ENCODE measurements at regions not wholly inside any gene's neighbourhood (a gene's known extent, or its start where the extent isn't known, plus 50 kb on each side); places are given as distances from the start of the nearest gene placed in this dataset.
"Not testable (repeated sequence)": the region's sequence is repeated elsewhere in the genome, so short reads cannot be mapped to it uniquely, and the experiment has no call there.

GRCh38 chr17:20633268-20634059 is 53.9 kb downstream of the CDRT15L2 start:
- DNase-seq: not testable (repeated sequence)

- DNase-seq: not testable (repeated sequence)
These were observed 60.6 kb downstream of the CDRT15L2 start for GRCh38 chr17:20640147-20640546.

GRCh38 chr17:20646661-20647272 is 67.2 kb downstream of the CDRT15L2 start:
- not testable (repeated sequence) for DNase-seq

- not testable (repeated sequence) for DNase-seq
These were observed 69.7 kb downstream of the CDRT15L2 start for GRCh38 chr17:20649097-20649767.

- DNase-seq: not testable (repeated sequence)
These were observed 71.5 kb downstream of the CDRT15L2 start for GRCh38 chr17:20651022-20651421.

- DNase-seq: not testable (repeated sequence)
These were observed 72.2 kb downstream of the CDRT15L2 start for GRCh38 chr17:20651736-20652135.

GRCh38 chr17:20653391-20653790 is 73.9 kb downstream of the CDRT15L2 start:
- DNase-seq: not testable (repeated sequence)

GRCh38 chr17:20654114-20654513 is 74.6 kb downstream of the CDRT15L2 start:
- DNase-seq: not testable (repeated sequence)

- not testable (repeated sequence) for DNase-seq
These were observed 75.1 kb downstream of the CDRT15L2 start for GRCh38 chr17:20654575-20654974.

- not testable (repeated sequence) for DNase-seq
These were observed 85.8 kb downstream of the CDRT15L2 start for GRCh38 chr17:20665103-20665955.

- DNase-seq: not testable (repeated sequence)
These were observed 87.2 kb downstream of the CDRT15L2 start for GRCh38 chr17:20666689-20667088.

GRCh38 chr17:20667712-20668111 is 88.2 kb downstream of the CDRT15L2 start:
- DNase-seq: not testable (repeated sequence)

- DNase-seq: not testable (repeated sequence)
These were observed 88.8 kb downstream of the CDRT15L2 start for GRCh38 chr17:20668316-20668715.

- DNase-seq: not testable (repeated sequence)
These were observed 89.3 kb downstream of the CDRT15L2 start for GRCh38 chr17:20668868-20669267.

- DNase-seq: not testable (repeated sequence)
These were observed 91.0 kb downstream of the CDRT15L2 start for GRCh38 chr17:20670506-20670905.

- DNase-seq: not testable (repeated sequence)
These were observed 94.8 kb downstream of the CDRT15L2 start for GRCh38 chr17:20674374-20674773.

- DNase-seq: not testable (repeated sequence)
These were observed 96.2 kb downstream of the CDRT15L2 start for GRCh38 chr17:20675707-20676106.

- not testable (repeated sequence) for DNase-seq
These were observed 97.1 kb downstream of the CDRT15L2 start for GRCh38 chr17:20676656-20677055.

GRCh38 chr17:20677469-20677868 is 97.9 kb downstream of the CDRT15L2 start:
- DNase-seq: not testable (repeated sequence)

GRCh38 chr17:20678424-20678823 is 98.9 kb downstream of the CDRT15L2 start:
- not testable (repeated sequence) for DNase-seq

GRCh38 chr17:20681746-20682722 is 102.5 kb downstream of the CDRT15L2 start:
- DNase-seq: not testable (repeated sequence)

Data from cerebellar nuclear complex (tissue), 1 donor.